GM23338 (cell line): ENCODE measurements at regions not wholly inside any gene's neighbourhood (a gene's known extent, or its start where the extent isn't known, plus 50 kb on each side); places are given as distances from the start of the nearest gene placed in this dataset.

Source experiments
- ATAC-seq: fragments of 200-7000 bp; cut with Tn5 transposase; 3 replicates; pipeline ENCODE4 v1.9.1; 2020
- DNase-seq: peaks from one replicate; pipeline ENCODE4 v3.0.0-alpha.2; 2015; ENCODE audit warnings: low spot score
- H2AFZ ChIP-seq: fragments of 200-600 bp; sonication (generic); 2 replicates; pipeline ENCODE4 v1.8.0; 2016; ENCODE audit warnings: antibody characterized with exemption, mild to moderate bottlenecking, moderate library complexity
- H3F3A ChIP-seq: fragments of 200-600 bp; sonication (generic); replicated peaks from 2 replicates; pipeline ENCODE4 v1.8.0; 2017; ENCODE audit warnings: antibody characterized with exemption, mixed run types, low read depth
- H3K27ac ChIP-seq: fragments of 200-600 bp; sonication (generic); 2 replicates; pipeline ENCODE4 v1.6.1; 2016; ENCODE audit warnings: low read depth
- H3K27me3 ChIP-seq: fragments of 200-600 bp; sonication (generic); 2 replicates; pipeline ENCODE4 v1.8.0; 2016; ENCODE audit warnings: mild to moderate bottlenecking, mixed run types, moderate library complexity; ENCODE audit not compliant: insufficient read depth
- H3K36me3 ChIP-seq: fragments of 200-600 bp; sonication (generic); 2 replicates; pipeline ENCODE4 v1.8.0; 2016; ENCODE audit warnings: mild to moderate bottlenecking; ENCODE audit not compliant: insufficient read depth
- H3K4me1 ChIP-seq: fragments of 200-600 bp; sonication (generic); 2 replicates; pipeline ENCODE4 v1.8.0; 2016; ENCODE audit warnings: mild to moderate bottlenecking, moderate library complexity; ENCODE audit not compliant: insufficient read depth
- H3K4me2 ChIP-seq: fragments of 200-600 bp; sonication (generic); 2 replicates; pipeline ENCODE4 v1.7.1; 2017; ENCODE audit warnings: mixed run types
- H3K4me3 ChIP-seq: fragments of 200-600 bp; sonication (generic); 2 replicates; pipeline ENCODE4 v1.6.1; 2016; ENCODE audit warnings: mixed run types
- H3K79me2 ChIP-seq: fragments of 200-600 bp; sonication (generic); replicated peaks from 2 replicates; pipeline ENCODE4 v1.8.0; 2017; ENCODE audit warnings: mild to moderate bottlenecking; ENCODE audit not compliant: insufficient read depth
- H3K9me2 ChIP-seq: fragments of 200-600 bp; sonication (generic); 2 replicates; pipeline ENCODE4 v1.8.0; 2017; ENCODE audit not compliant: insufficient read depth
- H4K20me1 ChIP-seq: fragments of 200-600 bp; sonication (generic); replicated peaks from 2 replicates; pipeline ENCODE4 v1.8.0; 2017; ENCODE audit warnings: mild to moderate bottlenecking; ENCODE audit not compliant: insufficient read depth
- H3K27ac Mint-ChIP-seq: 2 replicates; pipeline ENCODE4 v1.8.0; 2020; ENCODE audit warnings: inconsistent platforms, mild to moderate bottlenecking, moderate library complexity, mixed read lengths
- H3K27me3 Mint-ChIP-seq: 3 replicates; pipeline ENCODE4 v1.8.0; 2022; ENCODE audit warnings: low read depth, mild to moderate bottlenecking, moderate library complexity, mixed read lengths, inconsistent platforms; ENCODE audit not compliant: insufficient read depth, poor library complexity
- H3K36me3 Mint-ChIP-seq: 3 replicates; pipeline ENCODE4 v1.8.0; 2021; ENCODE audit warnings: low read depth, mild to moderate bottlenecking, inconsistent platforms, moderate library complexity, mixed read lengths
- H3K4me1 Mint-ChIP-seq: 3 replicates; pipeline ENCODE4 v1.8.0; 2020; ENCODE audit warnings: mild to moderate bottlenecking, inconsistent platforms, mixed read lengths
- H3K4me3 Mint-ChIP-seq: 3 replicates; pipeline ENCODE4 v1.8.0; 2021; ENCODE audit warnings: moderate library complexity, mild to moderate bottlenecking, inconsistent platforms, mixed read lengths
- H3K9me3 Mint-ChIP-seq: 3 replicates; pipeline ENCODE4 v1.8.0; 2020; ENCODE audit warnings: moderate library complexity, mild to moderate bottlenecking, inconsistent platforms, mixed read lengths
- CREB1 ChIP-seq: fragments of 250-450 bp; sonication (Bioruptor Pico); IDR thresholded peaks from 2 replicates; pipeline ENCODE4 v1.5.0; 2020; ENCODE audit warnings: low read depth, mild to moderate bottlenecking, moderate library complexity
- EZH2phosphoT487 ChIP-seq: fragments of 200-600 bp; sonication (generic); IDR thresholded peaks from one replicate; pipeline ENCODE4 v1.8.1; 2018; ENCODE audit warnings: antibody characterized with exemption; ENCODE audit not compliant: unreplicated experiment
- JUNB ChIP-seq: IDR thresholded peaks from one replicate; pipeline ENCODE4 v1.6.1; 2016; ENCODE audit warnings: antibody characterized with exemption; ENCODE audit not compliant: unreplicated experiment
- NANOG ChIP-seq: IDR thresholded peaks from 2 replicates; pipeline ENCODE4 v1.6.1; 2016; ENCODE audit warnings: antibody characterized with exemption, borderline replicate concordance
- POLR2AphosphoS5 ChIP-seq: IDR thresholded peaks from 2 replicates; pipeline ENCODE4 v1.6.1; 2016; ENCODE audit warnings: antibody characterized with exemption, low read depth
- ZNF114 ChIP-seq: fragments of 250-450 bp; sonication (Bioruptor Pico); IDR thresholded peaks from 2 replicates; pipeline ENCODE4 v1.5.0; 2020; ENCODE audit warnings: mild to moderate bottlenecking, moderate library complexity
- ZNF331 ChIP-seq: fragments of 250-450 bp; sonication (Bioruptor Pico); IDR thresholded peaks from 2 replicates; pipeline ENCODE4 v1.5.0; 2020; ENCODE audit warnings: low read depth, mild to moderate bottlenecking, moderate library complexity
- ZNF462 ChIP-seq: fragments of 250-450 bp; sonication (Bioruptor Pico); IDR thresholded peaks from 2 replicates; pipeline ENCODE4 v1.5.0; 2020; ENCODE audit warnings: mild to moderate bottlenecking, moderate library complexity
- TF ChIP-seq, protein P1 (sequence below): IDR thresholded peaks from 2 replicates; pipeline ENCODE4 v1.6.1; 2016; ENCODE audit warnings: antibody characterized with exemption

GRCh38 chr6:134588267-134588666, 270.4 kb upstream of the SGK1 start:
- Mint-ChIP-seq H3K4me3 (no peak overlapping the region), H3K36me3 (no peaks in the 10 kb centered on the region), H3K9me3 (no peaks in the 10 kb centered on the region), H3K4me1 (peaks cover 18% of the 10 kb centered on the region), H3K27ac (no peak overlapping the region; the same call in 1 of the 2 replicates), H3K27me3 (peaks cover 3% of the 10 kb centered on the region)
- Histone ChIP-seq H3K79me2 (no peaks in the 10 kb centered on the region), H3K4me2 (no peak overlapping the region), H3K27me3 (no peaks in the 10 kb centered on the region), H4K20me1 (no peaks in the 10 kb centered on the region), H3K9me2 (no peaks in the 10 kb centered on the region), H3K4me3 (no peak overlapping the region), H3K27ac (no peak overlapping the region), H3F3A (no peaks in the 10 kb centered on the region), H2AFZ (no peak overlapping the region), H3K36me3 (no peaks in the 10 kb centered on the region), H3K4me1 (peaks cover 5% of the 10 kb centered on the region; the same call in 1 of the 2 replicates)
- ATAC-seq (no peak), DNase-seq (no peak)
- TF ChIP-seq EZH2phosphoT487 (no peak), POLR2AphosphoS5 (no peak), ZNF114 (CRISPR knock-in tag) (no peak), NANOG (no peak), ZNF462 (no peak), JUNB (no peak)

GRCh38 chr6:134585517-134585873, 267.6 kb upstream of the SGK1 start:
- Mint-ChIP-seq H3K4me1 (peaks cover 18% of the 10 kb centered on the region), H3K27ac (no peak overlapping the region), H3K27me3 (peaks cover 3% of the 10 kb centered on the region), H3K4me3 (no peak overlapping the region), H3K9me3 (no peaks in the 10 kb centered on the region), H3K36me3 (no peaks in the 10 kb centered on the region)
- Histone ChIP-seq H3F3A (no peaks in the 10 kb centered on the region), H3K79me2 (no peaks in the 10 kb centered on the region), H3K4me3 (no peak overlapping the region), H3K36me3 (no peaks in the 10 kb centered on the region), H3K4me2 (no peak overlapping the region), H2AFZ (no peak overlapping the region), H3K27ac (no peak overlapping the region), H4K20me1 (no peaks in the 10 kb centered on the region), H3K4me1 (peaks cover 5% of the 10 kb centered on the region; the same call in 1 of the 2 replicates), H3K27me3 (no peaks in the 10 kb centered on the region), H3K9me2 (no peaks in the 10 kb centered on the region)
- ATAC-seq (no peak), DNase-seq (no peak)
- no peak for TF ChIP-seq CREB1 (CRISPR knock-in tag)
- no peak for TF ChIP-seq EZH2phosphoT487
- TF ChIP-seq, protein P1, sequence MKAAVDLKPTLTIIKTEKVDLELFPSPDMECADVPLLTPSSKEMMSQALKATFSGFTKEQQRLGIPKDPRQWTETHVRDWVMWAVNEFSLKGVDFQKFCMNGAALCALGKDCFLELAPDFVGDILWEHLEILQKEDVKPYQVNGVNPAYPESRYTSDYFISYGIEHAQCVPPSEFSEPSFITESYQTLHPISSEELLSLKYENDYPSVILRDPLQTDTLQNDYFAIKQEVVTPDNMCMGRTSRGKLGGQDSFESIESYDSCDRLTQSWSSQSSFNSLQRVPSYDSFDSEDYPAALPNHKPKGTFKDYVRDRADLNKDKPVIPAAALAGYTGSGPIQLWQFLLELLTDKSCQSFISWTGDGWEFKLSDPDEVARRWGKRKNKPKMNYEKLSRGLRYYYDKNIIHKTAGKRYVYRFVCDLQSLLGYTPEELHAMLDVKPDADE: no peak
- no peak for TF ChIP-seq ZNF331 (CRISPR knock-in tag)
